ENCODE measurements at regions not wholly inside any gene's neighbourhood (a gene's known extent, or its start where the extent isn't known, plus 50 kb on each side); places are given as distances from the start of the nearest gene placed in this dataset.

- TF ChIP-seq CTCF (IDR thresholded peaks at IDR 0.05) = no peak
- TF ChIP-seq POLR2A (IDR thresholded peaks at IDR 0.05) = no peak
These were observed 165.4 kb downstream of the MRPL39 start for GRCh38 chr21:25441835-25442234.
